Central memory CD8-positive, alpha-beta T cell (primary cell): ENCODE measurements at regions not wholly inside any gene's neighbourhood (a gene's known extent, or its start where the extent isn't known, plus 50 kb on each side); places are given as distances from the start of the nearest gene placed in this dataset.

Experiments
- ATAC-seq: fragments of 150-1000 bp; cut with Tn5 transposase; replicated peaks from 2 replicates; pipeline ENCODE4 v1.10.0; 2022; ENCODE audit warnings: mild to moderate bottlenecking, moderate FRiP score, moderate number of reproducible peaks; ENCODE audit not compliant: poor library complexity, severe bottlenecking; ENCODE audit errors: extremely low read depth
- DNase-seq, 2 donors: peaks; one replicate each; pipeline ENCODE4 v3.0.0; 2021; ENCODE audit warnings: low spot score in 2 of 2
- H3K27ac Mint-ChIP-seq: one replicate; pipeline ENCODE4 v1.8.0; 2022; ENCODE audit warnings: low read depth, mild to moderate bottlenecking, moderate library complexity, mixed read lengths
- H3K27me3 Mint-ChIP-seq: one replicate; pipeline ENCODE4 v1.8.0; 2022; ENCODE audit warnings: mixed read lengths
- H3K36me3 Mint-ChIP-seq: one replicate; pipeline ENCODE4 v1.8.0; 2022; ENCODE audit warnings: mild to moderate bottlenecking, moderate library complexity, mixed read lengths; ENCODE audit not compliant: insufficient read depth
- H3K4me1 Mint-ChIP-seq: one replicate; pipeline ENCODE4 v1.8.0; 2022; ENCODE audit warnings: mixed read lengths
- H3K4me3 Mint-ChIP-seq: one replicate; pipeline ENCODE4 v1.8.0; 2022; ENCODE audit warnings: mild to moderate bottlenecking, moderate library complexity, mixed read lengths
- H3K9me3 Mint-ChIP-seq: one replicate; pipeline ENCODE4 v1.8.0; 2022; ENCODE audit warnings: mixed read lengths

DNA sequence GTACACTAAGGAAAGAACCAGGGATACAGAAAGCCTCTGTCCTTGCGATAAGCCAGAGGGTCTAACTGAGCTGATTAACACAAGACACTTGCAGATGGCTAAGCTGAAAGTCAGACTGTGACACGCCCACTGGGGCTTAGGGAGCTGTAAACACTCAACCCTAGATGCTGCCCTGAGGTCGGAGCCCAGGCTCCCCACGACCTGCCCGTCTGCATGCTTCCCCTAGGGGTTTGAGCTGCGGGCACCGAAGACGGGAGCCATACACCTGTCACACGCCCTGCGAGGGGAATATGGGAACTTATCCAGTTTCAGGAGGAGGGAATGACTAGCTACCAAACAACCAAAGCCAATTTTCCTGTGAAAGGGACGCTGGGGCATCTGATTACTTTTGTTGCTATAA is 96.0 kb downstream of the HTR5A start:
- Mint-ChIP-seq H3K27me3 (peaks cover 60% of the 10 kb centered on the region), H3K27ac (no peak overlapping the region), H3K36me3 (no peaks in the 10 kb centered on the region), H3K4me3 (no peak overlapping the region), H3K4me1 (no peaks in the 10 kb centered on the region), H3K9me3 (no peaks in the 10 kb centered on the region)
- no peak for DNase-seq
- no peak for ATAC-seq

DNA sequence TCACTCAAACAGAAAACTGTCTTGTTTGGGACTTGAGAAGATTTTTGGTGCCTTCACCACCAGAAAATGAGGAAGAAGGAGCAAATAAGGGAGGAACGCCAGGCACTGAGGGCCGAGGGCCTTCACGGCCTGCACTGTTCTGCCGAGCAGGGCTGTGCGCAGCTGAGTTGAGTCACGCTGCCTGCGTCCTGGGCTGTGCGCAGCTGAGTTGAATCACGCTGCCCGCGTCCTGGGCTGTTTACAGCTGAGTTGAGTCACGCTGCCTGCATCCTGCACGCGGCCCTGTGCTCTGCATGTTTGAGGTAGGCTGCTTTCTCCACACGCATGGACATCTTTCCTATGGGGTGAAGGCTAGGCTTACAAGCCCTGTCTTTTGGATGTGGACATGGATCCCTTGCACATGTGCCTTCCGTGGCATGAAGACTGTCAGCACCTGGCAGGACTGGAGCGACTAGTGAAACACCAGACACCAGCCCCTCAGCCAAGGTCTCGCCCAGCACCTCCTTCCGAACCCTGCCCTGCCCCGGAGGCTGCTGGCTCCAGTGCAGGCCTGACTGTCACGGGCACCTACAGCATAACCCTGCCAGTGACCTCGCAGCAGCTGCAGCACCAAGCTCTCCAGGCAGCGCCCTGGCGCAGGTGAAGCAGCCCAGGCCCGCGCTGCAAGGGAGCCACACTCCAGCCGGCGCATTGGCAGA is 96.7 kb downstream of the HTR5A start:
- DNase-seq = no peak
- no peak overlapping the region for H3K27ac Mint-ChIP-seq

GRCh38 chr7:155167706-155168365 is 97.7 kb downstream of the HTR5A start:
- no peak overlapping the region for H3K27ac Mint-ChIP-seq
- H3K4me3 Mint-ChIP-seq = no peak overlapping the region

More for the DNA sequence above, 96.7 kb downstream of the HTR5A start:
- Mint-ChIP-seq H3K36me3 (no peaks in the 10 kb centered on the region), H3K4me1 (no peaks in the 10 kb centered on the region), H3K9me3 (no peaks in the 10 kb centered on the region), H3K4me3 (no peak overlapping the region), H3K27me3 (peaks cover 67% of the 10 kb centered on the region)
- ATAC-seq = no peak

DNA sequence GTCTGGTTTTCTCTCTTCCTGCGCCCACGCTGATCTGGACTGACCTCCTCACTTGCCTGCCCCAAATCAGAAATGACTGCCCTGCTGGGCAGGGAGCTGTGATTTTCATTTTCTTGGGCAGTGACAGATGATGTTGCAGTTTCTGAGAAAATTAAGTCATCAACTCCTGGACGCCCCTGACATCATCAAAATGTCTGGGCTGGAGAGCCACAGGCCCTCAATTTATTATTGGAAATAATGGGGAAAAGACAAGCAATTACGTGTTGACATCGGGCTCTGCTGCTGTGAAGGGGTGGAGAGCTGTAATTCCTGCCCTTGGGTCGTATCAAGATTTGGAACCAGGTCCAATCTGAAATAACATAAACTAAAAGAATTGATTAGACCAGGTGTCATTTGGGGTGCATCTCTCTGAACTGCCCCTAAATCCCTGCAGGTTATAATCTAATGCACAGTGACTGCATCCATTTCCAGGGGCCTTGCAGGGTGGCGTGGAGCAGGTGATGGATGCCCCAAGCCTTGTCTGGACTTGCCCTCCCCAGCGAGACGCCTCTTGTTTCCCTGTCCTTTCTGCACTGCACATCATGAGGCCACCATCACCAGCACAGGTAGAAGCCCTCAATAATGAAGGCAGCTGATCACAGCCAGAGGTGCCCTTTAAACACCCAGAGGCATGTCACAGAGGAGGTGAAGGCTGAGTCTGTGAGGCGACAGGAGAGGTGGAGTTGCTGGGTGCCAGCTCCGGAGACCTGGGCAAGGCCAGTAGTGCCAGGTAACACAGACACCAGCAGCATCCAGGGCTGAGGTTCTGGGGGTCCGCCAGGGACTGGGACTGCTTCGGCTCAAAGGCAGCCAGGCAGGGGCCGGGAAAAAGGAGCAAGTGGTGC is 98.7 kb downstream of the HTR5A start:
- Mint-ChIP-seq H3K4me1 (no peaks in the 10 kb centered on the region), H3K9me3 (no peaks in the 10 kb centered on the region), H3K27ac (no peak overlapping the region), H3K36me3 (no peaks in the 10 kb centered on the region), H3K4me3 (no peak overlapping the region), H3K27me3 (peaks cover 83% of the 10 kb centered on the region)
- no peak for DNase-seq
- no peak for ATAC-seq

More at GRCh38 chr7:155167706-155168365, 97.7 kb downstream of the HTR5A start:
- DNase-seq (no peak), ATAC-seq (no peak)
- H3K27me3 Mint-ChIP-seq = peaks cover 78% of the 10 kb centered on the region
- H3K36me3 Mint-ChIP-seq = no peaks in the 10 kb centered on the region
- H3K4me1 Mint-ChIP-seq = no peaks in the 10 kb centered on the region
- H3K9me3 Mint-ChIP-seq = no peaks in the 10 kb centered on the region

- H3K4me1 Mint-ChIP-seq = no peaks in the 10 kb centered on the region
- DNase-seq = no peak
These were observed 99.5 kb downstream of the HTR5A start for GRCh38 chr7:155169498-155170065.

GRCh38 chr7:155170331-155170730 is 100.2 kb downstream of the HTR5A start:
- Mint-ChIP-seq H3K27ac (no peak overlapping the region), H3K4me3 (no peak overlapping the region), H3K4me1 (no peaks in the 10 kb centered on the region), H3K27me3 (peaks cover 85% of the 10 kb centered on the region), H3K36me3 (no peaks in the 10 kb centered on the region), H3K9me3 (no peaks in the 10 kb centered on the region)
- ATAC-seq = no peak
- no peak for DNase-seq

More at GRCh38 chr7:155169498-155170065, 99.5 kb downstream of the HTR5A start:
- no peaks in the 10 kb centered on the region for H3K36me3 Mint-ChIP-seq
- H3K4me3 Mint-ChIP-seq = no peak overlapping the region
- H3K27ac Mint-ChIP-seq = no peak overlapping the region
- no peak for ATAC-seq
- no peaks in the 10 kb centered on the region for H3K9me3 Mint-ChIP-seq
- peaks cover 85% of the 10 kb centered on the region for H3K27me3 Mint-ChIP-seq

GRCh38 chr7:155172141-155172540 is 102.0 kb downstream of the HTR5A start:
- no peaks in the 10 kb centered on the region for H3K4me1 Mint-ChIP-seq

DNA sequence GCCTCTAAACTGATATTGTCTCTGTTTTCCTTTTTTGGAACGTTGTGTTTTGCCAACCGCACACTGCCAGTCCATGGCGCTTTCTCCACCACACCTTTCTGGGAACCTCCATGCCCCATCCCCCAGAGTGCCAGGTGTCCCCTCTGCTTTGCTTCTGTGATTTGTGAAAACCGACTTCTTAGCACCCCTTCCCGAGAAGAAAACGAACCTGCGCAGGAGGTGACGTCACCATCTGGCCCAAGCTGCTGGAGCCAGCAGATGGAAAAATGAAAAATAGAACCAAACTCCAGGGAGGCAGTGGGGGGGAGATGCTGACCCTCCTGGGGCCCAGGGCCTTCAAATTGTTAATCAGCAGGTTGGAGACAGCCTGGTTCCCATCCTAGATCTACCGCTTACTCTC is 103.8 kb downstream of the HTR5A start:
- DNase-seq = no peak
- no peaks in the 10 kb centered on the region for H3K4me1 Mint-ChIP-seq
- no peaks in the 10 kb centered on the region for H3K36me3 Mint-ChIP-seq
- H3K4me3 Mint-ChIP-seq = no peak overlapping the region
- peaks cover 55% of the 10 kb centered on the region for H3K27me3 Mint-ChIP-seq
- ATAC-seq = no peak
- no peaks in the 10 kb centered on the region for H3K9me3 Mint-ChIP-seq
- no peak overlapping the region for H3K27ac Mint-ChIP-seq

More at GRCh38 chr7:155172141-155172540, 102.0 kb downstream of the HTR5A start:
- DNase-seq = no peak
- ATAC-seq = no peak
- Mint-ChIP-seq H3K27me3 (peaks cover 72% of the 10 kb centered on the region), H3K4me3 (no peak overlapping the region), H3K9me3 (no peaks in the 10 kb centered on the region), H3K36me3 (no peaks in the 10 kb centered on the region), H3K27ac (no peak overlapping the region)

DNA sequence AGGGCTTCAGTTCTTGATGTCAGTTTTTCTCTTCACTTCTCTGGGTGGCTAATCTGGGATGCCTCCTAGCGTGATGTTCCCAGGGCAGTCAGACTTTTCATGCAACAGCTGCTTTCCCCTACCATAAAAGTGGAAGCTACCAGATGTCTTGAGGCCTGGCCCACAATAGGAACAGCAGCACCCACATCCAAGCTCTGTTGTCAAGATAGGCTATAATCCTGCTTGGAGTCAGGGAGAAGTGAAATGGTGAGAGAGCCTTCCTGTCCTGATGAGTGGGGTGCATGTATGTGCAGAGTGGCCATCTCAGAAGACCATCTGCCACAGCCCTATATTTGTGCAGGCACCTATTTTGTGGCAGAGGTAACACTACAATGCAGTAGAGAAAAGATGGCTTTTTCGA is 108.0 kb downstream of the HTR5A start:
- Mint-ChIP-seq H3K36me3 (no peaks in the 10 kb centered on the region), H3K27me3 (peaks cover 36% of the 10 kb centered on the region), H3K4me1 (no peaks in the 10 kb centered on the region), H3K9me3 (no peaks in the 10 kb centered on the region), H3K4me3 (no peak overlapping the region), H3K27ac (no peak overlapping the region)
- no peak for ATAC-seq
- DNase-seq = no peak

GRCh38 chr7:155181768-155182167 is 111.6 kb downstream of the HTR5A start:
- DNase-seq (no peak), ATAC-seq (no peak)
- Mint-ChIP-seq H3K27me3 (peaks cover 42% of the 10 kb centered on the region), H3K4me3 (no peak overlapping the region), H3K36me3 (no peaks in the 10 kb centered on the region), H3K9me3 (peaks cover 10% of the 10 kb centered on the region), H3K27ac (no peak overlapping the region), H3K4me1 (no peaks in the 10 kb centered on the region)

GRCh38 chr7:155182406-155182970 is 112.4 kb downstream of the HTR5A start:
- H3K4me3 Mint-ChIP-seq = no peak overlapping the region
- ATAC-seq (no peak), DNase-seq (no peak)
- H3K27me3 Mint-ChIP-seq = peaks cover 46% of the 10 kb centered on the region
- no peaks in the 10 kb centered on the region for H3K4me1 Mint-ChIP-seq
- H3K27ac Mint-ChIP-seq = no peak overlapping the region
- H3K36me3 Mint-ChIP-seq = no peaks in the 10 kb centered on the region
- peaks cover 10% of the 10 kb centered on the region for H3K9me3 Mint-ChIP-seq

GRCh38 chr7:155183655-155184054 is 113.5 kb downstream of the HTR5A start:
- no peak for ATAC-seq
- peaks cover 10% of the 10 kb centered on the region for H3K9me3 Mint-ChIP-seq

More at GRCh38 chr7:155183655-155184054, 113.5 kb downstream of the HTR5A start:
- no peak overlapping the region for H3K27ac Mint-ChIP-seq
- DNase-seq = no peak
- no peak overlapping the region for H3K4me3 Mint-ChIP-seq
- peaks cover 4% of the 10 kb centered on the region for H3K4me1 Mint-ChIP-seq
- H3K27me3 Mint-ChIP-seq = peaks cover 46% of the 10 kb centered on the region
- no peaks in the 10 kb centered on the region for H3K36me3 Mint-ChIP-seq
